Uterus (tissue), 3 donors: ENCODE measurements at regions not wholly inside any gene's neighbourhood (a gene's known extent, or its start where the extent isn't known, plus 50 kb on each side); places are given as distances from the start of the nearest gene placed in this dataset. TPM values are rescaled to one million over a fixed set of nuclear protein-coding genes. Genes with fewer than 3 reads are reported as not detected.
"Not testable (repeated sequence)": the region's sequence is repeated elsewhere in the genome, so short reads cannot be mapped to it uniquely, and the experiment has no call there.

Experiments
- DNase-seq, 2 donors: peaks; one replicate each; pipeline ENCODE4 v3.0.0-alpha.2; 2019 to 2020
- H3K27ac ChIP-seq, 2 donors: fragments of 200-600 bp; sonication (generic); 1 replicate in 1 of 2; 2 replicates in 1 of 2; pipeline ENCODE4 v1.5.1; 2016 to 2018
- H3K27me3 ChIP-seq, 2 donors: fragments of 200-600 bp; sonication (generic); one replicate each; pipeline ENCODE4 v1.5.1; 2018 to 2019; ENCODE audit warnings: control low read depth in 1 of 2
- H3K36me3 ChIP-seq, 2 donors: fragments of 200-600 bp; sonication (generic); one replicate each; pipeline ENCODE4 v1.5.1; 2019; ENCODE audit warnings: control low read depth in 1 of 2
- H3K4me1 ChIP-seq, 2 donors: fragments of 200-600 bp; sonication (generic); one replicate each; pipeline ENCODE4 v1.5.1; 2018 to 2019; ENCODE audit warnings: control low read depth in 1 of 2
- H3K4me3 ChIP-seq, 2 donors: fragments of 200-600 bp; sonication (generic); 1 replicate in 1 of 2; 2 replicates in 1 of 2; pipeline ENCODE4 v1.5.1; 2018 to 2019; ENCODE audit warnings: mild to moderate bottlenecking in 1 of 2
- H3K9me3 ChIP-seq, 2 donors: fragments of 200-600 bp; sonication (generic); one replicate each; pipeline ENCODE4 v1.5.1; 2019; ENCODE audit warnings: control low read depth in 1 of 2
- POLR2A ChIP-seq, 2 donors: fragments of 450-650 bp; IDR thresholded peaks; one replicate each; pipeline ENCODE4 v1.6.1; 2016; ENCODE audit warnings: antibody characterized with exemption in 2 of 2, mild to moderate bottlenecking in 1 of 2, moderate library complexity in 1 of 2
- intact Hi-C: fragments of 100-400 bp; cut with DNase I; formaldehyde crosslinking; loops from one replicate; pipeline ENCODE4 v1.15.1; 2023; ENCODE audit warnings: low total_unique reads
- microRNA counts, 2 donors: library from miRNA; unstranded; fragments of <30 nt; microRNA quantifications; one replicate each; lab custom pipeline; 2016 to 2017
- microRNA-seq: library from miRNA; unstranded; fragments of <30 nt; microRNA quantifications from one replicate; pipeline ENCODE4, GENCODE V29; 2016; ENCODE audit warnings: borderline microRNAs expressed, borderline replicate concordance
- small RNA-seq: library from RNA; depleted of rRNA; stranded (forward); fragments of <200 nt; gene quantifications from one replicate; pipeline ENCODE3, GENCODE V24; 2016
- donor health status: DM: yes; HTN: yes; CAD: no.

DNA sequence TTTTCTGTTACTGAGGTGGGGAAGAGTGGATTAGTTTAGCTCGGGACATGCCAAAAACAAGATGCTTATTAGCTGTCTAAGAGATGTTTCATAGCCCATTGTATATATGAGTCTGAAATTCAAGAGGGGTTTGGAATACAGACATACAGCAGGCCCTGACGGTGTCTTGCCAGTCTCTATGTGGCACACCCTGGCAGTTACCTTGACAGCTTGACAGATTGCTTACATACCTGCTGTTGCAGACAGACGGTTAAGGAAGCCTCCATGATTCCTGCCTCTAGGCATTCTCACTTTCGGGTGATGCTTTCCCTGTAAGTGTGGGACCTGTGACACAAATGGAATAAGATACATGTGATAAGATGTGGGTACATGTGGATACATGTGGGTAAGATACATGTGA is 95.0 kb downstream of the QRSL1 start:
- no peaks in the 10 kb centered on the region for H3K9me3 ChIP-seq
- DNase-seq, result no peak
- TF ChIP-seq POLR2A (IDR thresholded peaks at IDR 0.05), result no peak
- no peaks in the 10 kb centered on the region for H3K4me1 ChIP-seq
- intact Hi-C loops, result no loop called here
- no peaks in the 10 kb centered on the region for H3K36me3 ChIP-seq
- H3K4me3 ChIP-seq, result no peak overlapping the region
- no peaks in the 10 kb centered on the region for H3K27me3 ChIP-seq
- no peak overlapping the region for H3K27ac ChIP-seq

DNA sequence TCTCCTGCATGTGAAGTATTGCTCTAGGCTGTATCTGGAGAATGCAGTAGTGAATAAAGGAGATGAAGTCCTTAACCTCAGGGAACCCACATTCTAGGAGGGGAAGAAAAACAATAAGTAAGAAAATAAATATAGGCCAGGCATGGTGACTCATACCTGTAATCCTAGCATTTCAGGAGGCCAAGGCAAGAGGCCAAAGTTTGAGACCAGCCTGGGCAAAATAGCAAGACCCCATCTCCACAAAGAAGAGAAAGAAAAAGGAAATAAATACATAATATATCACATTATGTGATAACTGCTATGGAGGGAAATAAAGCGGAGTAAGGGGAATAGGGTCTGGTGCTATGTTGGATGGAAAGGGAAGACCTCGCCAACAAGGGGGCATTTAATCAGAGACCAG is 94.0 kb downstream of the QRSL1 start:
- DNase-seq, intact Hi-C loops, H3K4me1 ChIP-seq, H3K27ac ChIP-seq, H3K27me3 ChIP-seq, H3K9me3 ChIP-seq, H3K4me3 ChIP-seq, H3K36me3 ChIP-seq: not testable (repeated sequence)

DNA sequence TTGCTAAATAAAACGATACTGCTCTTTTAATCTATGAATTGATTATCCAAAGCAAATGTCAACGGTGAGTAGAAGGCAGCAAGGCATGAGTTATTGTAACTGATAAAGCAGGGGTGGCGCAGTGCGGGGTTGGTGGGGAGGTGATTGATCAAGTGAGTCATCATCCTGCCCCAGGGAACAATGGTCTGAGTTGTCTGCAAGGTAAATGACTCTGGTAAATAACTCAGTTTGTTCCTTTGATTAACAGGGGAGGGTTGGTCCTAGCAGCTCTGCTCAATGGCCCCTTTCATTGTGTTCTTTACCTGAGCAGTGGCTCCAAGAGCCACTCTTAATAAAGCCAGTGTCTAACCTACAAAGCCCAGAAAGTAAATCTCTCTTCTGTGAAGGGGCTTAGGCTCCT is 91.8 kb downstream of the QRSL1 start:
- DNase-seq, H3K4me1 ChIP-seq, H3K9me3 ChIP-seq, intact Hi-C loops, H3K27me3 ChIP-seq, H3K36me3 ChIP-seq, H3K4me3 ChIP-seq, H3K27ac ChIP-seq: not testable (repeated sequence)

MicroRNAs encoded in the stretch of these regions (microRNA counts, 767-probe panel; counts per million panel counts)
- microRNA hsa-miR-587 (lab: Ali Mortazavi, UCI), result 0 counts per million in 2 donors

Small RNA genes lying in the stretch of these regions (microRNA-seq; reads per million reads assigned to microRNA genes)
- gene MIR587, result not detected

Small RNA genes lying in the stretch of these regions (small RNA-seq; reads per million reads assigned to genes)
- not detected for gene MIR587
- gene RNU6-117P, result not detected
